Activated naive CD8-positive, alpha-beta T cell treated with anti-CD3 and anti-CD28 coated beads, Interleukin-2, amount 50 U/mL, for 24 hours (primary cell): ENCODE measurements at regions not wholly inside any gene's neighbourhood (a gene's known extent, or its start where the extent isn't known, plus 50 kb on each side); places are given as distances from the start of the nearest gene placed in this dataset.

Experiments
- ATAC-seq: fragments of 150-1000 bp; cut with Tn5 transposase; one replicate; pipeline ENCODE4 v1.10.0; 2021
- DNase-seq: peaks from one replicate; pipeline ENCODE4 v3.0.0; 2021
- H3K27ac Mint-ChIP-seq: one replicate; pipeline ENCODE4 v1.8.0; 2021; ENCODE audit warnings: mild to moderate bottlenecking, mixed read lengths
- H3K27me3 Mint-ChIP-seq: one replicate; pipeline ENCODE4 v1.8.0; 2021; ENCODE audit warnings: mixed read lengths
- H3K36me3 Mint-ChIP-seq: one replicate; pipeline ENCODE4 v1.8.0; 2021; ENCODE audit warnings: low read depth, mixed read lengths
- H3K4me1 Mint-ChIP-seq: one replicate; pipeline ENCODE4 v1.8.0; 2021; ENCODE audit warnings: mixed read lengths
- H3K4me3 Mint-ChIP-seq: one replicate; pipeline ENCODE4 v1.8.0; 2021; ENCODE audit warnings: mild to moderate bottlenecking, moderate library complexity, mixed read lengths
- H3K9me3 Mint-ChIP-seq: one replicate; pipeline ENCODE4 v1.8.0; 2021; ENCODE audit warnings: mixed read lengths

- Mint-ChIP-seq H3K4me3 (no peak overlapping the region), H3K27me3 (peaks cover 2% of the 10 kb centered on the region), H3K4me1 (no peaks in the 10 kb centered on the region), H3K36me3 (no peaks in the 10 kb centered on the region), H3K27ac (no peak overlapping the region), H3K9me3 (no peaks in the 10 kb centered on the region)
- DNase-seq (no peak), ATAC-seq (no peak)
Observed at GRCh38 chr13:111917086-111917485, 149.9 kb upstream of the SOX1 start.

GRCh38 chr13:111917901-111918300 lies 149.0 kb upstream of the SOX1 start:
- ATAC-seq: no peak

GRCh38 chr13:111919286-111919685 lies 147.7 kb upstream of the SOX1 start:
- Mint-ChIP-seq H3K4me1 (no peaks in the 10 kb centered on the region), H3K36me3 (no peaks in the 10 kb centered on the region), H3K9me3 (no peaks in the 10 kb centered on the region), H3K4me3 (no peak overlapping the region), H3K27me3 (peaks cover 2% of the 10 kb centered on the region), H3K27ac (no peak overlapping the region)
- no peak for DNase-seq
- no peak for ATAC-seq

More at GRCh38 chr13:111917901-111918300, 149.0 kb upstream of the SOX1 start:
- Mint-ChIP-seq H3K36me3 (no peaks in the 10 kb centered on the region), H3K4me3 (no peak overlapping the region), H3K9me3 (no peaks in the 10 kb centered on the region), H3K27ac (no peak overlapping the region), H3K4me1 (no peaks in the 10 kb centered on the region), H3K27me3 (peaks cover 2% of the 10 kb centered on the region)
- no peak for DNase-seq

- Mint-ChIP-seq H3K36me3 (no peaks in the 10 kb centered on the region), H3K4me1 (no peaks in the 10 kb centered on the region), H3K27me3 (peaks cover 2% of the 10 kb centered on the region), H3K4me3 (no peak overlapping the region), H3K27ac (no peak overlapping the region), H3K9me3 (no peaks in the 10 kb centered on the region)
- DNase-seq (no peak), ATAC-seq (no peak)
Observed at GRCh38 chr13:111919849-111920248, 147.1 kb upstream of the SOX1 start.

GRCh38 chr13:111920306-111920931 lies 146.5 kb upstream of the SOX1 start:
- no peaks in the 10 kb centered on the region for H3K9me3 Mint-ChIP-seq
- DNase-seq (no peak), ATAC-seq (no peak)
- H3K4me1 Mint-ChIP-seq: no peaks in the 10 kb centered on the region
- no peak overlapping the region for H3K4me3 Mint-ChIP-seq
- no peaks in the 10 kb centered on the region for H3K36me3 Mint-ChIP-seq
- no peak overlapping the region for H3K27ac Mint-ChIP-seq
- H3K27me3 Mint-ChIP-seq: peaks cover 2% of the 10 kb centered on the region

GRCh38 chr13:111920932-111921705 lies 145.8 kb upstream of the SOX1 start:
- H3K4me3 Mint-ChIP-seq: no peak overlapping the region
- peaks cover 2% of the 10 kb centered on the region for H3K27me3 Mint-ChIP-seq
- no peak overlapping the region for H3K27ac Mint-ChIP-seq
- no peak for ATAC-seq
- H3K36me3 Mint-ChIP-seq: no peaks in the 10 kb centered on the region
- no peaks in the 10 kb centered on the region for H3K9me3 Mint-ChIP-seq
- DNase-seq: no peak
- H3K4me1 Mint-ChIP-seq: no peaks in the 10 kb centered on the region

GRCh38 chr13:111922086-111922485 lies 144.9 kb upstream of the SOX1 start:
- peaks cover 2% of the 10 kb centered on the region for H3K27me3 Mint-ChIP-seq
- H3K27ac Mint-ChIP-seq: no peak overlapping the region
- H3K36me3 Mint-ChIP-seq: no peaks in the 10 kb centered on the region
- ATAC-seq: no peak
- H3K4me3 Mint-ChIP-seq: no peak overlapping the region
- H3K9me3 Mint-ChIP-seq: no peaks in the 10 kb centered on the region
- H3K4me1 Mint-ChIP-seq: no peaks in the 10 kb centered on the region
- no peak for DNase-seq

- H3K27ac Mint-ChIP-seq: no peak overlapping the region
- DNase-seq (no peak), ATAC-seq (no peak)
- no peaks in the 10 kb centered on the region for H3K36me3 Mint-ChIP-seq
- peaks cover 2% of the 10 kb centered on the region for H3K27me3 Mint-ChIP-seq
- H3K4me3 Mint-ChIP-seq: no peak overlapping the region
- H3K9me3 Mint-ChIP-seq: no peaks in the 10 kb centered on the region
- no peaks in the 10 kb centered on the region for H3K4me1 Mint-ChIP-seq
Observed at GRCh38 chr13:111923439-111923838, 143.5 kb upstream of the SOX1 start.

- no peak for DNase-seq
- H3K9me3 Mint-ChIP-seq: no peaks in the 10 kb centered on the region
- H3K27me3 Mint-ChIP-seq: peaks cover 2% of the 10 kb centered on the region
- no peak overlapping the region for H3K27ac Mint-ChIP-seq
- H3K4me3 Mint-ChIP-seq: no peak overlapping the region
- H3K4me1 Mint-ChIP-seq: no peaks in the 10 kb centered on the region
- no peak for ATAC-seq
- H3K36me3 Mint-ChIP-seq: no peaks in the 10 kb centered on the region
Observed at GRCh38 chr13:111923991-111924677, 142.8 kb upstream of the SOX1 start.

GRCh38 chr13:111924678-111925075 lies 142.3 kb upstream of the SOX1 start:
- H3K36me3 Mint-ChIP-seq: no peaks in the 10 kb centered on the region
- H3K9me3 Mint-ChIP-seq: no peaks in the 10 kb centered on the region
- peaks cover 2% of the 10 kb centered on the region for H3K27me3 Mint-ChIP-seq
- no peak overlapping the region for H3K27ac Mint-ChIP-seq
- H3K4me3 Mint-ChIP-seq: no peak overlapping the region
- no peaks in the 10 kb centered on the region for H3K4me1 Mint-ChIP-seq
- DNase-seq (no peak), ATAC-seq (no peak)

GRCh38 chr13:111925146-111925875 lies 141.6 kb upstream of the SOX1 start:
- Mint-ChIP-seq H3K36me3 (no peaks in the 10 kb centered on the region), H3K4me1 (no peaks in the 10 kb centered on the region), H3K4me3 (no peak overlapping the region)

GRCh38 chr13:111926501-111927180 lies 140.3 kb upstream of the SOX1 start:
- H3K27me3 Mint-ChIP-seq: no peaks in the 10 kb centered on the region

More at GRCh38 chr13:111925146-111925875, 141.6 kb upstream of the SOX1 start:
- Mint-ChIP-seq H3K9me3 (peaks cover 1% of the 10 kb centered on the region), H3K27ac (no peak overlapping the region), H3K27me3 (peaks cover 2% of the 10 kb centered on the region)
- no peak for DNase-seq
- no peak for ATAC-seq

GRCh38 chr13:111927181-111927540 lies 139.8 kb upstream of the SOX1 start:
- Mint-ChIP-seq H3K4me3 (no peak overlapping the region), H3K36me3 (no peaks in the 10 kb centered on the region), H3K27me3 (no peaks in the 10 kb centered on the region), H3K9me3 (peaks cover 14% of the 10 kb centered on the region), H3K4me1 (no peaks in the 10 kb centered on the region), H3K27ac (no peak overlapping the region)
- no peak for DNase-seq
- no peak for ATAC-seq

More at GRCh38 chr13:111926501-111927180, 140.3 kb upstream of the SOX1 start:
- DNase-seq: no peak
- H3K9me3 Mint-ChIP-seq: peaks cover 9% of the 10 kb centered on the region
- no peaks in the 10 kb centered on the region for H3K4me1 Mint-ChIP-seq
- H3K27ac Mint-ChIP-seq: no peak overlapping the region
- H3K36me3 Mint-ChIP-seq: no peaks in the 10 kb centered on the region
- no peak overlapping the region for H3K4me3 Mint-ChIP-seq
- ATAC-seq: no peak

- H3K36me3 Mint-ChIP-seq: no peaks in the 10 kb centered on the region
- no peak overlapping the region for H3K27ac Mint-ChIP-seq
- H3K4me1 Mint-ChIP-seq: no peaks in the 10 kb centered on the region
- H3K4me3 Mint-ChIP-seq: no peak overlapping the region
- no peaks in the 10 kb centered on the region for H3K27me3 Mint-ChIP-seq
- no peak for ATAC-seq
- no peak for DNase-seq
- H3K9me3 Mint-ChIP-seq: peaks cover 23% of the 10 kb centered on the region
Observed at GRCh38 chr13:111929036-111929616, 137.8 kb upstream of the SOX1 start.
